OCI-M1 (cell line): ENCODE measurements at regions not wholly inside any gene's neighbourhood (a gene's known extent, or its start where the extent isn't known, plus 50 kb on each side); places are given as distances from the start of the nearest gene placed in this dataset.
"Not testable (repeated sequence)": the region's sequence is repeated elsewhere in the genome, so short reads cannot be mapped to it uniquely, and the experiment has no call there.

Source experiments
- DNase-seq: peaks from one replicate; lab custom pipeline; 2025; lab: John Stamatoyannopoulos, UW

DNA sequence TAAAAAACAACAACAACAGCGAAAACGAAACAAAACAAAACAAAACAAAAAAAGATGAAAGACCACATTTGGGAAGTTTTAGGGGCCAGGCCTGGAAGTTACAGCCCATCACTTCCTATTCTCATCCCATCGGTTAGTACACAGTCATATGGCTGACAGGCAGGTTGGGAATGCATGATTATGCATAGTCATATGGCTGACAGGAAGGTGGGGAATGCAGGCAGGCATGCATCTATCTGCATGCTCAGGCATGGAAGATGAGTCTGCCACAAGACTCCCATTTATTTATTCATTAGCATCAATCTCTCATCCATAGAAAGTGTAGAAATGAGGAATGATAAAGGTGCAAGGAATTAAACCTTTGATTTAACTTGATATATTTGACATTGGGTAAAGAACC is 325.3 kb upstream of the MEX3C start:
- DNase-seq, result no peak

DNA sequence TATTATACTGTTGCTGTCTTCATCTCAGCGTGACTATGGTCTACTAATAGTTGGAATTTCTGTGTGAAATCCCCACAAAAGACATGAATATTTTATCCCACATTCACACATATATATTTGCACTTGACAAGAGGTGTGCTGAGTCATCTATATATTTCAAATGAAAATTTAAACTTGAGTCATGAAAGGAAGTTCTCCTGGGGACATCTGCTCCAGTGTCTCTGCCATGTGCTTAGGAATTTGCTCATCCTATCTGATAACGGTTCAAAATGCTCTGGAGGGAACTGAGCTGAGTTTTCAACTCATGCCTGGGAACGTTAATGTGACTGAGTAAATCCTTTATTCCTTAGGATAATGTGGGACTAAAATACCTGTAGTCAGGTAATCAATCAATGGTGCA is 326.2 kb upstream of the MEX3C start:
- DNase-seq, result peak; percentile 3

DNA sequence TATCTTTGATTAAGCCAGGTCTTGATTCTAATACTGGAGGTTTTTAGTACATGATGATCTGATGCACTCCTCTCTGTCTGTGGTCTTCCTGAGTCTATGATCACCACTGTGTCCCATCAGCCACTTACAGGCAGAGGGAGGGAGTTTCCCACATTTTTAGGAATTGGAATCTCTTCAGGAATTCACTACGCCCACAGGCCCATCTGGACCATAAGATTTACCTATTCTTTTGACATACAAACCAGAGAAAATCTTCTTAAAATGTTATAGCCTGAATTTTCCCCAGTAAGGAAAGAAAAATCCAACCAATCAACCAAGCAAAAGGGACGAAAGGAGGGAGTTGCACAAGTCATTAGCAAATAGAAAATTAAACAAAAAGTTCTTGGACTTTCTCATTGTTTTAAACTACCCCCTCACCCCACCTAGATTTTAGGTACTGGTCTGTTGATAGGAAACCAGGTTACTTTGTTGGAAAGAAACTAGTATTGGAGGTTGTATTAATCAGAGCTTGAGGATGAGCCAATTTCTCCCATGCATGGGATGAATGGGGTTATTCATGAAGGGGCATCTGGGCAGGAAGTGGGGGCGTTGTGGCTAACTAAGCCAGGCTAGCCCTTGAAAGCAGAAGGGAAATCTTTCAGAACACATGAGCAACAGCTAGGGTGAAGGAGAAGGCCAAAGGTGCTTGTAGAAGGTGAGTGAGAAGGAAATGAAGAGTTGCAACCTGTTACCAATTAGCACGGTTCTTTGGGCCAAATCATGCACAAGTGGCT is 328.2 kb upstream of the MEX3C start:
- DNase-seq, result no peak

DNA sequence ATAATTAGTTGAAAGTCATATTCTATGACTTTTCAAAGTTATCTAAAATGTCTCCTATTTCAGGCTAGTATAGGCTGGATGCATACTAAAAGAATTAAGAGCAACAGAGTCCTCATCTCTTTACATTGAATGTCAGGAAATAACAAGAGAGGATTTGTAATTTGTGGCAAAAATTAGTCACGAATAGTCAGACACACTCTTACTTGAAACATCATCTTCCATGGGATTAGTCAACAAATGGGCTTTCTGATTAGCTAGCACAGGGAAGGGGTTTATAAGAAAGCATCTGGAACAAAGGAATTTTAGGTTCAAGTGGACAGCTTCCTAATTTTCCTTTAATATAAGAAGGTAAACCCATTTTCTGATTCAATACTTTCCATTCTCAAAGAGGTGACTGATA is 330.3 kb upstream of the MEX3C start:
- no peak for DNase-seq

DNA sequence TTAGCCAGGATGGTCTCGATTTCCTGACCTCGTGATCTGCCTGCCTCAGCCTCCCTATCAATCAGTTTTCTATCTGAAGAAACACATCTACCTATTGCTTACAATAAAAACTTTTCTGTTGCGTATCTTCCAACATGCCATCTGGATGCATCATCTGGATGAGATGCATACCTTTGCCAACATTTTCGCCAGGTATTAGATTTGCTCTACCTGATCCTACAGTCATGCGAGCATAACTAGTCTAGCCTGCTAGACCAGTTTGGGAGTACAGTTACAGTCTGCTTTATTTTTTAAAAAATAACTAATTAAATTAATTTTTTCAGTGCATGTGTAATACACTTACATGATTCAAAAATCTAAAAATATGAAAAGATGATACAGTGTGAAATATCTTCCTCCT is 334.0 kb upstream of the MEX3C start:
- DNase-seq, result no peak

DNA sequence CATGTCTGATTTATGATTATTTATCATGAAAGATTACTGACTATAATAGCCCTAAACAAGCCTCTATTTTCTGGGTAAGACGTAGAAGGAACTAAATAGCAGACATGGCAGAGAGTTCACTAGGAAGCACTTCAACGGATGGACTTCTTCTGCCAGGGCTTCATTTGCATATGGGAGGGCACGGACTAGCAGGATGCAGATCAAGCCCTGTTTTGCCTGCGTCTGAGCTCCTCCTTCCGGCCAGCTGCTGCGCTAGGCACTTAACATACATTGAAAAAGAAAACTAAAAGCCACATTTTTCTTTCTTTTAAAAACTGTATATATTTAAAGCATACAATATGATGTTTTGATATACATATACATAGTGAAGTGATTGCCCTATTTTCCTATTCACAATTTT is 340.0 kb upstream of the MEX3C start:
- DNase-seq, result peak; percentile 73

DNA sequence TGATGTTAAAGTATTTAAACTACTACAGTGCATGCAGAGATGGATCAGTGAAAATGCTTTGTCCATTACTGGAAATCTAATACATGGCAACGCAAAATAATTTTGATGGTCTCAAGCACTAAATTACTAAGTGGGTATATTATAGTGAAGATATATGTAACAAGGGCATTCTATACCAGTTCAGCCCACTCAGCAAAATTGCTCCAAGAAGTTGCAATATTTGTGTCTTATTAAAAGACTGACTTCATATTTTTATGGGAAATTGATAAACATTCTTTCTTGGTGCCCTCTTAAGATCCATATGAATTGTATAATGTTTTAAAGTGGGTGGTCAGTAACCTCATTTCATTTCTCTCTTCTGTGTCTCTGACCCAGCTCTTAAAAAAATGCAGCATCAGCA is 343.1 kb upstream of the MEX3C start:
- no peak for DNase-seq

DNA sequence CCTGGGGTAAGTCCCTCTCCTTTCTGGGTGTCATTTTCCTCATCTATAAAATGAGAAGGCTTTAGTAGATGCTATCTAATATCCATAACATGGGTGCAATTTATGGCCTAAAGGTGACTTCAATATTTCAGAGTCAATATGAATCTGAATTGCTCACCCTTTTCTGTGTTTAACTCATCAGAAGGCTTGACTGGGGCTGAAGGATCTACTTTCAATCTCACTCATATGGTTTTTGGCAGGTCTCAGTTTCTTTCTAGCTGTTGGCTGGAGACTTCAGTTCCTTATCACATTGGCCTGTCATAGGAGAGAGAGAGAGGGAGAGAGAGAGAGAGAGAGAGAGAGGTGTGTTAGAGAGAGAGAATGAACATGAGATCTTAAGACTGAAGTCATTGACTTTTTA is 343.7 kb upstream of the MEX3C start:
- DNase-seq, result no peak

DNA sequence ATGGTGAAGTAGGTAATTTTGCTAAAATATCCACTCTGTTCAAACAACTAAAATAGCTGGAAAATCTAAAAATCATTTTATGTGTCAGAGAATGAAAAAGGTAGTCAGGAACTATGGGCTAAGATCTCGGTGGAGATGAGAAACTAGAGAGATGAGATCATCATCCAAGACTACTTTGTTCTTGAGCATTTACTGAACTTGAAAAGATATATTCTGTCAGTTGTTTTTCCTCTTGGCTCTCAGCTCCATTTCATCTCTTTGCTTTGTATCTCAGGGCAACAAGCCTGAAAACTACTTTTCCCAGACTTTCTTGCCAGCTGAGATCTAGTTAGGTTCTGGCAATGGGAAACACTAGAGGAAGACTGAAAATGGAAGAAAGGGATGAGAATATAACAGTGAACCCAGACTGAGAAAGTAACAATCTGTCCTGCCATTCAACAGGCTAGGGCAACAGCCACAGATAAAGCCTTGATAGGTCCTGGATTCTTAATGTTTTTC is 346.2 kb upstream of the MEX3C start:
- no peak for DNase-seq

DNA sequence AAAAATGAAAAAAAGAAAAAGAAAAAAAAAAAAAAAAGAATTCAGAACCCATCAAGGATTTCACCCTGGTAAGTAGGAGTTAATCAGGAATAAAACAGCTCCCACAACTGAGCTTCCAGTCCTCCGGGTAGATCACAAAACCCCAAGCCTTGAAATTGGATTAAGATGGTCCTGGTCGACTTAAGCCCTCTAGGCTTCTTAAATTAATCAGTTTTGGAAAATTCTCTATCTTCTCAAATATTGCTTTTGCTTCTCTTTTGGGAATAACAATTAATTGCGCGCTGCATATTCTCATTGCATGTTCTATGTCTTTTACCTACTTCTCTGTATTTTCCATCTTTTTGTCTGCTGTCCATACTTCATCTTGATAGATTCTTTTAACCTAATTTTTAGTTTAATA is 348.0 kb upstream of the MEX3C start:
- no peak for DNase-seq

DNA sequence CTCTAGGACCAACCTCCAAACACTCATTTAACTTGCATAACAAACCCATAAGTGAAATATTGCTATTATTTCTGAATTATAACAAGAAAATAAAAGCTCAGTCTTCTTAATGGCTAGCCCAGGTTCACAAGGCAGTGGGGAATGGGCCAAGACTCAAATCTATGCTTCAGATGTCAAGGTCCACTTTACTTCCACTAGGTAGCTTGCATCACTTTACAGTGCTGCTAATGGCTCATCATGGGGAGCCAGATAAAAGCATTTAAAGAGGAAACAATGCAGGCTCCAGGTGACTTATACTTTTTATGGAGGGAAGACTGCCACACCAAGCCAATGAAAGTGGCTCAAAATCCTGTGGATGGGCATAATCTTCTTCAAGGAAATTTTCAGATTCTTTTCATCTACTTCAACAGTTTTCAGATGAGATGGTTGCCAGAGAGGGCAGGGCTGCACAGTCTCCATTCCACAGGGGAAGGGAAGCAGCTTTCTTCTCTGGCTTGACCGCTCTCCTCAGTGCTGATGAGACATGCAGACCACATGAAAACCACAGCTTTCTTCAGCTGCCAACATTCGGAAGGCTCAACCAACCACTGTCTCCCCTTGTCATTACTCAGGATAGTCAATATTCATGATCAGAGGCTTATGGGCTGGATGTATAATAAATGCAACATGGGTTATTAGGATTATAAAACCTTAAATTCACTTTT is 361.9 kb upstream of the MEX3C start:
- peak; percentile 8 for DNase-seq

DNA sequence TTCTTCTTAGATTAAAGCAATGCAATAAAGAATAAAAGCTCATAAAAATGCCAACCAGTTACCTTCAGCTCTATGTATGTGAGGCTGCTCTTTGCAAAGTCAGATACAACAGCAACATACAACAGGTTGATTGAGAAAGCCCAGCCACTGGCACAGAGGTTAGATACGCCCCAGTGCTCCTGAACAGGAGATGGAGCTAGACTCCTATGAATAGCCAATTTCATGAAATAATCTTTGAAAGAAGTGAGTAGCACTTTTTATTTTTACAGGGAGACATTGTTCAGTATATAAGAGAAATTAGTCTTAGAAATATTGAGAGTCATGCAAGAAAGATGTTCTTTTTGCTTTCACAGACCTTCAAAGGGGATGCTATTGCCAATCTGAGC is 362.4 kb upstream of the MEX3C start:
- DNase-seq, result no peak

DNA sequence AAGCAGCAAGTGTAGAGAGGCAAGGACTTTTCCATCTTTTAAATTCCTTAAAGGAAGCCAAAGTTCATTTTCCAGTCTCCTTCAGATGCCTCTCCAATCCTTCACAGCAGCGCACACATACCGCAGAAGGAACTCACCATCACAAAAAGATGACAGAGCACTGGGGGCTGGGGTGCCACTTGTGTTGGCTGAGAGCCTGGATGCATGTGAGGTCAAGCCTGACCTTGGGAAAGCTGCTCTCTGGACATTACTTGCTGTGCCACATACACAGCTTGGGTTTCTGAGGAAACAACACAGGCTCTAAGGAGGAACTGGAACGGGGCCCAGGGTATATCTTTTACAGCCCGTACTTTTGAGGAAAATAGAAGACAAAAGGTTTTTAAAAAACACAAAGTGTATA is 364.3 kb upstream of the MEX3C start:
- DNase-seq, result no peak

DNA sequence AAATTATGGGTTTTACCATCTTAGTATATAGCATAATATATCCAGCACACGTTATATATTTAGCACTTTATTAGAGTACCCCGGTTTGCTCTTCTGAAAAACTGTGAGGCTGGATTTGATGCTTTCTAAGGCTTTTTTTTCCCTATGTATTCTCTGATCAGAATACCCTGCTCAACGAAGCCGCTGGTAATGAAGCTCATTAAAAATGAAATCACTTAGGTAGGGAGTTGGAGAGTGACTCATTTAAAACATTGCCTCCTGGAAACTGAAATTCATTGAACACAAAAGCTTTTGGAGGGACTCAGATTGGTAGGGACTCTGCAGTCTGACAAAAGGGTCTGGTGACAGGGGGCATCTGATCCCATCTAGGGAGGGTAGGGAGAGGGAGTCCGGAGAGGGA is 365.4 kb upstream of the MEX3C start:
- DNase-seq, result no peak

DNA sequence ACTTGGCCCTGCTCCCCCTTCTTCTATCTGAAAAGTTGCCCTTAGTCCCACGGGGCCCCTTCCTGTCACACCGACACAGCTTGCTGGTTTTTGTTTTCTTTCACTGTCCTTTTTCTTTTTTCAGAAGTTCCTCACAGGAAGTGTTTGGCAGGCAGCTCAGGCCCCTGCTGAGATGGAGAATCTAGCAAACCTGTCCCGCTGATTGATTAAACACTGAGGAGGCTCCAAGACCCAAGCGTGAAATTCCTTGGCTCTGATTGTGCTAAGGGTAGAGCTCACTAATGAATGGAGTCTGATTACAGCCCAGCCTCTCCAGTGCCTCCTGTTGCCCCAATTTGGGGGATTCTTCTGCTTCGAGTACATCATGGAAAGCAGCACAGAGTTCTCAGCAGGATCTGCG is 365.9 kb upstream of the MEX3C start:
- DNase-seq, result no peak

DNA sequence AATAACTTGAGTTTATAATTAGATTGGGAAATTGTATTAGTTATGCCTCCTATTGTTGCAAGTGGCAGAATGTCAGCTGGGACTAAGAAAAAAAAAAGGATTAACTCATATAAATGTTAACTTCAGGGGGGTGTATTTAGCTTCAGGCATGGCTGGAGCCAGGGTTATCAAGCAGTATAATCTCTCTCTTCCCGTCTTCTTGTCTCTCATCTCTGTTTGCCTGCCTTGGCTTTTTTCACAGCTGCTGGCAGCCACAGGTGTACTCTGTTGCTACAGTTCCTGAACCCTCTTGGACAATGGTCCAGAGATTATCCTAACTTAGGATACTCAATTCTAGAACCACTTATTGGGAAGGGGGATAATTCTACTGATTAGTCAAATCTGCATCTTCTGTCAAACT is 370.7 kb upstream of the MEX3C start:
- no peak for DNase-seq

DNA sequence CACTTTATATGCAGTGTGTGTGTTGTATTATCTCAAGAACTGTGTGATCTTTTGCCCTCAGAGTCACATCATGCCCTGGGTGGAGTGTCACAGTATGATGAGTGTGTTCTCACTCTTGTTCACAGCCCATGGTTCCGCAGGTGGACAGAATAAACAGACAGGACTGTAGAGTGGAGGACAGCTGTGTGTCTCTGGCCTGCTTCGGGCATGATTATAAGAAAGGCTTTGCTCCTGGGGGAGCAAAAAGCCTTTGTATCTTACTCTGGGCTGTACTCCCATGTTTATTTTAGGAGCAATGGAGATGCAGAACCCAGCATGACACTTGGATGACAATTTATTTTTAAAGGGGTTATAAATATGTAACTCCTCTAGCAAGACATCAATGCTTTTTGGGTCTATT is 371.7 kb upstream of the MEX3C start:
- no peak for DNase-seq

DNA sequence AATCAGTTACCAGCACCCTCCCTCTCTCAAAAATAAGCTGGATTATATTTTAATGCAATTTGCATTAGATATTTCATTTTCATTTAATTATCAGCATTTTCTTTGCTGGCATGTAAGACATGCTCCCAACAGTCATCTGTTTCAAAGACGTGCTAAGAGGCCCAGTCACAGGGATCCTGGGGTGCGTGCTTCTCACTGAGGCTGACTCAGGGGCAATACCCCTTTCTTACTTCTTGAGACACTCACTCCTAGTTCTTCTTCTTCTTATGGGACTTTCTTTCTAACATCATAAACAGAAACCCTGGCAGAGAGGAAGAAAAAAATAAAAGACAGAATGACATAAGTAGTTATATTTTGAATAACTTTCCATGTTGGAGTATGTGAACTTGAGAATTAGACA is 372.1 kb upstream of the MEX3C start:
- DNase-seq, result no peak

DNA sequence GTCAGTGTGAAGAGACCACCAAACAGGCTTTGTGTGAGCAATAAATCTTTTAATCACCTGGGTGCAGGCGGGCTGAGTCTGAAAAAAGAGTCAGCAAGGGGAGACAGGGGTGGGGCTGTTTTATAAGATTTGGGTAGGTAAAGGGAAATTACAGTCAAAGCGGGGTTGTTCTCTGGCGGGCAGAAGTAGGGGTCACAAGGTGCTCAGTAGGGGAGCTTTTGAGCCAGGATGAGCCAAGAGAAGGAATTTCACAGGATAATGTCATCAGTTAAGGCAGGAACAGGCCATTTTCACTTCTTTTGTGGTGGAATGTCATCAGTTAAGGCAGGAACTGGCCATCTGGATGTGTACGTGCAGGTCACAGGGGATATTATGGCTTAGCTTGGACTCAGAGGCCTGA is 372.6 kb upstream of the MEX3C start:
- DNase-seq, result not testable (repeated sequence)

DNA sequence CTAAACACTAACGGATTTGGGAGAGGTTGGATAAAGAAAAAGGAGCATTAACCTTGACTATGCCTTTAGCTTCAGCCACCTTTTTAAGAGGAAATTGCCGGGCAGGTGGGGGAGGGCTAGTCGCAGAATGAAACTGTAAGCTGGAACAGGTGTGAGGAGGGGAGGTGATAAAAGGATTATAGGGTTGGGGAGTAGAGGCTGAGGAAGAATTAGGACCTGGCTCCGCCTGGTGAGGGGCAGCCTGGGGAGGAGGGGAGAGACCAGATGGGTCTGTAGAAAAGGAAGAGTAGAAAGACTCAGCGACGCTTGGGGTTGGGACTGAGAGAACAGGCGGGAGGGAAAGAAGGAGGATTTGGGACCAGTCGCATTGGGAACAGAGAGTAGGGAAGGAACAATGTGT is 376.4 kb upstream of the MEX3C start:
- not testable (repeated sequence) for DNase-seq

DNA sequence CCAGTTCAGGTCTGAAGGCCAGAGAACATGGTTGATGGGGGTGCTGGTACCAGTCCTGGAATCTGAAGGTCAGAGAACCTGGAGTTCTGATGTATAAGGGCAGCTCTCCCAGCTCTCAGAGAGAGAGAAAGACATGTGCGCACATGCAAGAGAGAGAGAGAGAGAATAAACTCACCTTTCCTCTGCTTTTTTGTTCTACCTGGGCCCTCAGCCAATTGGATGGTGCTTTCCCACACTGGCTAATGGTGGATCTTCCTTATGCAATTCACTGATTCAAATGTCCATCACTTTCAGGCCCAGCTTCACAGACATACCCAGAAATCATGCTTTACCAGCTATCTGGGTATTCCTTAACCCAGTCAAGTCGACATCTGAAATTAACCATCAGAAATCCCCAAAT is 377.7 kb upstream of the MEX3C start:
- no peak for DNase-seq

DNA sequence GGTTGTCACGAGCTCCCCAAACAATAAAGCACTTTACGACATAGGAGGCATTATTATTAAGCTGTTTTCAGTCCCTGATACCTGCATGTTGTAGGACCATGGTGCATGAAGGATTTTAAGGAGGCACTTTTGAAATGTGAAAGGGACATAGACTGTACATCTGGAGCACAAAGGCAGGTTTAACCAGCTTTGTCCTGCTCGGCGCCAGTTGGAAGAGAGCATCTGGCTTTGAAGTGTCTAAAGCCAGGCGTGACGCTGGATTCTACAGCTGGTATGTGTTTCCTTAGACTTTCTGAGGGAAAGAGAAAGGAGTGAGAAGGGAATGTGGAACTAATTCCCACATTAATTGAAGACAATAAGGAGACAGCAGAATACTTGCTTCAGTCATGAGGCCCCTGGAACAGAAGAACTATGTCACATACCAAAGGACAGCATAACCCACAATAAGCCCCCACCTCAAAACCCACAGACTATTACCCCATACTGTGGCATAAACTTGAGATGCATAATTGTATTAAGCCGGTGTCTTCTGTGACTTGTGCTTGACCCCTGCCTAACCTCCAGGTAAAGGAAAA is 381.0 kb upstream of the MEX3C start:
- DNase-seq, result no peak

DNA sequence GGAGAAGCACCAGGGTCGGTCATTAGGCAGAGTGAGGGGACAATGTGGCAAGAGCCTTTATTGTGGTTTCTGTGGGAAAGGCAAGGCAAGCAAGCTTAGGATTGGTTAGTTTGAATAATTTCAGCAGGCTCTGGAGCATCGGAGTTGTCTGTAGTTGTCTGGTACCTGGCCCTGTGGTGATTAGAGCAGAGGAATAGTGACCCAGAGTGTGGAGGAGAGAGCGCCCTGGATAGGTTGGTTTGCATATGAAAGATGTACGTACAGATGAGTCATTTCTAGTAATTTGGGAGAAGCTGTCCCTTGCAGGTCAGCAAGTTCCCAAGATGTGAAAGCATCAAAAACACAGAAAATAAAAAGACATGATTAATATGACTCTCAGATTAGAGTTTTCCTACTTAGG is 383.1 kb upstream of the MEX3C start:
- no peak for DNase-seq
